Peyer's patch (tissue), 4 donors: ENCODE measurements at regions not wholly inside any gene's neighbourhood (a gene's known extent, or its start where the extent isn't known, plus 50 kb on each side); places are given as distances from the start of the nearest gene placed in this dataset.
"Not testable (repeated sequence)": the region's sequence is repeated elsewhere in the genome, so short reads cannot be mapped to it uniquely, and the experiment has no call there.

Experiments
- DNase-seq, 3 donors: peaks; one replicate each; pipeline ENCODE4 v3.0.0-alpha.2; 2017 to 2019
- H3K27ac ChIP-seq, 4 donors: fragments of 200-600 bp; sonication (generic); one replicate each; pipeline ENCODE4 v1.5.1; 2016 to 2019
- H3K27me3 ChIP-seq, 2 donors: fragments of 200-600 bp; sonication (generic); one replicate each; pipeline ENCODE4 v1.5.1; 2019
- H3K36me3 ChIP-seq, 3 donors: fragments of 200-600 bp; sonication (generic); one replicate each; pipeline ENCODE4 v1.5.1; 2016 to 2019
- H3K4me1 ChIP-seq, 4 donors: fragments of 200-600 bp; sonication (generic); one replicate each; pipeline ENCODE4 v1.5.1; 2016 to 2019
- H3K4me3 ChIP-seq, 4 donors: fragments of 200-600 bp; sonication (generic); 1 replicate in 3 of 4; 2 replicates in 1 of 4; pipeline ENCODE4 v1.5.1; 2016 to 2019; ENCODE audit warnings: mild to moderate bottlenecking in 1 of 4
- H3K9me3 ChIP-seq, 4 donors: fragments of 200-600 bp; sonication (generic); one replicate each; pipeline ENCODE4 v1.5.1; 2016 to 2019; ENCODE audit warnings: mild to moderate bottlenecking in 1 of 4
- TF ChIP-seq, protein P1 (sequence below), 6 experiments: fragments of 450-650 bp in 4 of 6; fragments of 200-600 bp in 2 of 6; sonication (generic) in 1 of 6; IDR thresholded peaks; one replicate each; pipeline ENCODE4 v1.5.1; 2017 to 2019; ENCODE audit warnings: antibody characterized with exemption in 6 of 6, mild to moderate bottlenecking in 3 of 6, moderate library complexity in 1 of 6

- H3K27me3 ChIP-seq, H3K4me3 ChIP-seq, H3K27ac ChIP-seq, H3K9me3 ChIP-seq, H3K4me1 ChIP-seq, H3K36me3 ChIP-seq, DNase-seq: not testable (repeated sequence)
Measured at GRCh38 chr9:39545079-39545478, 189.6 kb downstream of the SPATA31A1 start.

DNA sequence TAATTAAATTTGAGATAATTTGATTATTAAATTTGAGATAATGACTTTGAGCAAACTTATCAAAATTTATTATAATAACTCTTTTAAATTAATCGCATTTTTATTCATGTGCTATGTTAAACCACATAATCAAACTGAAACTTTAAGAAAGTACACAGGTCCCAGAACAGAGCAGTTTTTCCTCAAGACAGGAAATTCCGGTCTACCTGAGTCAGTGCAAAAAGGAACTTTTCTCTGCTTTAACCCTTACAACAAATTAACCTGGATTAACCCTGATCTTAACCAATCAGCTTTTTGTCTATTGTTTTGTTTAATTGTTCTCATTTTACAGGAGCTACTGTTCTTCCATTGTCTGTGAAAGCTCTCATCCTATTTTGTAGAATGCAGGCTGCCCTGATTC is 195.1 kb downstream of the SPATA31A1 start:
- H3K4me3 ChIP-seq, H3K27ac ChIP-seq, DNase-seq, H3K4me1 ChIP-seq, H3K9me3 ChIP-seq, H3K36me3 ChIP-seq, H3K27me3 ChIP-seq: not testable (repeated sequence)

- H3K27ac ChIP-seq, DNase-seq, H3K4me1 ChIP-seq, H3K4me3 ChIP-seq, H3K9me3 ChIP-seq, H3K27me3 ChIP-seq, H3K36me3 ChIP-seq: not testable (repeated sequence)
Measured at GRCh38 chr9:39551544-39551943, 196.1 kb downstream of the SPATA31A1 start.

DNA sequence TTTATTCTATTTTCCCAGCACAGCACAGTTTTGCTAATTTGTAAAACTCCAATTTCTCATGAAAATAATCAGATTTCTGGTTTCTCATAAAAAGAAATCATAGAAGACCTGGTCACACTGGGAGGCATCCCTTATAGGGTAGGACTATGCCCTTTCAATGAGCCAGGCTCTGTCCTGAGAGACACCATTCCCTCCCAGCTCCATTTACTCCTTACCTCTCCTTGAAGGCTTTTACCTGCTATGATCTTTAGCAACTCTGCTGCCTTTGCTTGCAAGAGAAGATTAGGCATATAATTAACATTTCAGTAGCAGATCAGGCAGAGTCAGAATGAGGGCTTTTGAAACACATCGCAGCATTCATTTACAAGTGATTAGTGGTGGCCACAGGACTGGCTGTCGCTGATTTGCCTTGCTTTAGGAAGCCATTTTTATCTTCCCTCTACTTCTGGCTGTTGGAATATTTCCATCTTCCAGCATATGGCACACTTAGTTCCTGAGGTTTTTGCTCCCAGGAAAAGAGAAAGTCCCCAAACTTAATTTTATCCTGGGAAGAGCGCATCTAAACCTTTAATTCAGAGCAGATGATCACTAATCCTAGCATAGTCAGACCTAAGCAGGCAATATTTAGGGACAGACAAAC is 196.9 kb downstream of the SPATA31A1 start:
- not testable (repeated sequence) for H3K4me3 ChIP-seq, H3K36me3 ChIP-seq, H3K4me1 ChIP-seq, H3K27ac ChIP-seq, H3K9me3 ChIP-seq, DNase-seq, H3K27me3 ChIP-seq

- H3K27ac ChIP-seq, H3K27me3 ChIP-seq, H3K36me3 ChIP-seq, DNase-seq, H3K9me3 ChIP-seq, H3K4me3 ChIP-seq, H3K4me1 ChIP-seq: not testable (repeated sequence)
Measured at GRCh38 chr9:39554352-39554751, 198.9 kb downstream of the SPATA31A1 start.

DNA sequence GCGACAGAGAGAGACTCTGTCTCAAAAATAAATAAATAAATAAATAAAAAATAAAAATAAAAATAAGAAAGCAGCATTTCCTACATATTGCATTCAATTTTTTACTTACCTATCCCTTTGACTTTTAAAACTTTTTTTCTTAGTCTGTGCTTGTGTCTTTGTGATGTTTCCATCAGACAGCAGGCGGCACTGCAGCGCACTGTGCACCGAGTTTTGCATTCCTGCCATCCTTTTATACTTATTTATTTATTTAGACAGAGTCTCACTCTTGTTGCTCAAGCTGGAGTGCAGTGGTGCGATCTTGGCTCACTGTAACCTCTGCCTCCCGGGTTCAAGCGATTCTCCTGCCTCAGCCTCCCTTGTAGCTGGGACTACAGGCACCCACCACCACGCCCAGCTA is 203.9 kb downstream of the SPATA31A1 start:
- not testable (repeated sequence) for H3K27me3 ChIP-seq, H3K9me3 ChIP-seq, H3K27ac ChIP-seq, H3K4me3 ChIP-seq, H3K36me3 ChIP-seq, H3K4me1 ChIP-seq
- DNase-seq = peak in 2 of 3 donors; percentile 30 to 52
- TF ChIP-seq, protein P1, sequence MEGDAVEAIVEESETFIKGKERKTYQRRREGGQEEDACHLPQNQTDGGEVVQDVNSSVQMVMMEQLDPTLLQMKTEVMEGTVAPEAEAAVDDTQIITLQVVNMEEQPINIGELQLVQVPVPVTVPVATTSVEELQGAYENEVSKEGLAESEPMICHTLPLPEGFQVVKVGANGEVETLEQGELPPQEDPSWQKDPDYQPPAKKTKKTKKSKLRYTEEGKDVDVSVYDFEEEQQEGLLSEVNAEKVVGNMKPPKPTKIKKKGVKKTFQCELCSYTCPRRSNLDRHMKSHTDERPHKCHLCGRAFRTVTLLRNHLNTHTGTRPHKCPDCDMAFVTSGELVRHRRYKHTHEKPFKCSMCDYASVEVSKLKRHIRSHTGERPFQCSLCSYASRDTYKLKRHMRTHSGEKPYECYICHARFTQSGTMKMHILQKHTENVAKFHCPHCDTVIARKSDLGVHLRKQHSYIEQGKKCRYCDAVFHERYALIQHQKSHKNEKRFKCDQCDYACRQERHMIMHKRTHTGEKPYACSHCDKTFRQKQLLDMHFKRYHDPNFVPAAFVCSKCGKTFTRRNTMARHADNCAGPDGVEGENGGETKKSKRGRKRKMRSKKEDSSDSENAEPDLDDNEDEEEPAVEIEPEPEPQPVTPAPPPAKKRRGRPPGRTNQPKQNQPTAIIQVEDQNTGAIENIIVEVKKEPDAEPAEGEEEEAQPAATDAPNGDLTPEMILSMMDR (IDR thresholded peaks at IDR 0.05) = peak in 1 of 6 experiments; percentile 22

- DNase-seq, H3K27ac ChIP-seq, H3K4me3 ChIP-seq, H3K27me3 ChIP-seq, H3K36me3 ChIP-seq, H3K9me3 ChIP-seq, H3K4me1 ChIP-seq: not testable (repeated sequence)
Measured at GRCh38 chr9:39566782-39567181, 211.3 kb downstream of the SPATA31A1 start.

DNA sequence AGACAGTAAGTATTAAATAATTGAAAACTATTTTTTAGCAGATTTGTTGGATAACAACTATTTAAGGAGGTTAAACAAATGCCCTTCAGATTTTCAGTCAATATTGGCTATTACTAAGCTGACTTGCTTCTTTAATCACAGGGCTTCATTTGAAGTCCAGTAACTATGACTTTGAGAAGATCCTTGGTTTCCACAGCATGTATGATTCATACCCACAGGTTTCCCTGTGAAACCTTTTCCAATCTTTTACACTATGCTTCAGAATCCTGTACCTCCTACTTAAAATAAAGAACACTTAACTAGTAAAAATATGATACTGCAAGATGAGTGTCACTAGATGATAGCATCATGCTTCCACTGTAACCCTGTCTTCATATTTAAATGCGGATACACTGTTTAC is 211.9 kb downstream of the SPATA31A1 start:
- H3K9me3 ChIP-seq, H3K27ac ChIP-seq, H3K4me1 ChIP-seq, DNase-seq, H3K27me3 ChIP-seq, H3K4me3 ChIP-seq, H3K36me3 ChIP-seq: not testable (repeated sequence)

DNA sequence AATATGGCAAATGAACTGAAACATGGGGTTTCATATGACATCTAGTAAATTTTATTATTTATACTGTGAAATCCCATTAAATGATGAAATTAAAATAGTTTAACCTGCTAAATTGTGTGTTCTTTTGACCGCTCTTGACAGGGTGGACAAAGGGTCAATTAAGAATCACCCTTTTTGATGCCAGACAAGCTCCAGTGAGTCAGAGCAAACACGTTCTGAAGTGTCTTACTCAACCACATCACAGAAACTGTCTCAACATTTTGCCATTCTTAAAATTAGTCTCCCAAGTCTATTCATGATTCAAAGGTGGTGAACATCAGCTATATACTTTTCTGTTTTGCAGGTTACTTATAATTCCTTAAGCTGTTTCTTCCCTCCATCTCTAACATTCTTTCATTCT is 213.4 kb downstream of the SPATA31A1 start:
- not testable (repeated sequence) for H3K27me3 ChIP-seq, H3K36me3 ChIP-seq, H3K9me3 ChIP-seq, DNase-seq, H3K27ac ChIP-seq, H3K4me1 ChIP-seq, H3K4me3 ChIP-seq

GRCh38 chr9:39573024-39574022 is 217.9 kb downstream of the SPATA31A1 start:
- H3K36me3 ChIP-seq, H3K9me3 ChIP-seq, H3K27ac ChIP-seq, DNase-seq, H3K4me3 ChIP-seq, H3K4me1 ChIP-seq, H3K27me3 ChIP-seq: not testable (repeated sequence)

GRCh38 chr9:39579000-39579399 is 223.5 kb downstream of the SPATA31A1 start:
- not testable (repeated sequence) for H3K36me3 ChIP-seq, H3K27ac ChIP-seq, DNase-seq, H3K9me3 ChIP-seq, H3K4me1 ChIP-seq, H3K4me3 ChIP-seq, H3K27me3 ChIP-seq

GRCh38 chr9:39581296-39581695 is 225.8 kb downstream of the SPATA31A1 start:
- not testable (repeated sequence) for H3K4me1 ChIP-seq, DNase-seq, H3K36me3 ChIP-seq, H3K27me3 ChIP-seq, H3K4me3 ChIP-seq, H3K27ac ChIP-seq, H3K9me3 ChIP-seq

DNA sequence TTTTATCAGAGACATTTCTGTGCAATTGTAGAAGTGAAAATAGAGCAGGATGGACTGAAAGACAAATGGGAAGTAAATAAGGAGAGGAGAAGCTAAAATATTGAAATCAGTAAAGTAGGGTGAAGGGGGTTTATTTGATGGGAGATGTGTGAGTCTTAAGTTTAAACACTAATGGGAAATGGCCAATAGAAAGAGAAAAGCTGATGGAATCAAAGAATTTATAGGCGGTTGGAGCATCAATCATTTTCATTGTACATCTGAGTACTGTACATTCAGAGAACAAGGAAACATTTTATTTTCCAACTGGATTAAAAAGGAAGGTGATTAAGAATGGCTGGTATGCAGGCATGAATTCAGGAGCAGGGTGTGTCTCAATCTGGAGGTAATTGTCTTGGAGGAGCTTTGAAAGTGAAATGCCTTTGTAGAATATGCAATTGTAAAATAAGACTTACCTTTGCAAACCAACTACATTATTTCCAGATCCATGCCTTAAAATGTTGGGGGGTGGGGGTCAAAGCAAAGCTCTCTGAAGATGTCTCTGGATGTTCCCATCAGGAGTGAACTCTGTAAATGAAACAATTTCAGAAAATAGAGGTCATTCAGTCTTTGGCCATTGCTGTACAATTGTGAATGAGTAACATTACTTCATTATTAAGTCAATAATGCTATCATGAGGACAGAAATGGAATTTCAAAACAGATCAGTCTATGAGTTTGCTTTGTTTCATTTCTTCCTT is 227.4 kb downstream of the SPATA31A1 start:
- H3K27me3 ChIP-seq, H3K27ac ChIP-seq, H3K9me3 ChIP-seq, DNase-seq, H3K4me3 ChIP-seq, H3K36me3 ChIP-seq, H3K4me1 ChIP-seq: not testable (repeated sequence)

DNA sequence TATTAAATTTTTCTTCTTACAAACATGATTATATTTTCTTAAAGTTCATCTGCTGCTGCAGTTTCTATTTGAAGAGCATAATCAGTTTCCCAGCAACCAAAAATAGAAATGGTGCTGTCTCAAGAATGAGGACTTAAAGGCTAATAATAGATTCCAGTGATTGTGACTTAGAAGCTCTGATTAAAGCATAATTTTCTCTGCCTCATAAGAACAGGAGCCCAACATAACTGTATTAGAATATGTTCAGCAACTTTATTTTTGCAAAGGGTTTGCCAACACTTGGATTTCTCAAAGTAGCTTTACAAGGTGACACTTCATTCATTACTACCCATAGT is 227.9 kb downstream of the SPATA31A1 start:
- H3K27me3 ChIP-seq, H3K4me3 ChIP-seq: not testable (repeated sequence)

More for the DNA sequence above, 227.9 kb downstream of the SPATA31A1 start:
- H3K36me3 ChIP-seq, DNase-seq, H3K9me3 ChIP-seq, H3K27ac ChIP-seq, H3K4me1 ChIP-seq: not testable (repeated sequence)
